NCI-H82 (cell line): ENCODE measurements at regions not wholly inside any gene's neighbourhood (a gene's known extent, or its start where the extent isn't known, plus 50 kb on each side); places are given as distances from the start of the nearest gene placed in this dataset.
"Not testable (repeated sequence)": the region's sequence is repeated elsewhere in the genome, so short reads cannot be mapped to it uniquely, and the experiment has no call there.

ENCODE experiments used
- DNase-seq: peaks from one replicate; lab custom pipeline; 2025; lab: John Stamatoyannopoulos, UW

GRCh38 chr17:74137416-74137815 lies 66.1 kb upstream of the RPL38 start:
- DNase-seq, result peak; percentile 80

GRCh38 chr17:74139120-74139519 lies 64.4 kb upstream of the RPL38 start:
- no peak for DNase-seq

- DNase-seq, result no peak
Observed at GRCh38 chr17:74140282-74140681, 63.2 kb upstream of the RPL38 start.

- no peak for DNase-seq
Observed at GRCh38 chr17:74141612-74142011, 61.9 kb upstream of the RPL38 start.

- not testable (repeated sequence) for DNase-seq
Observed at GRCh38 chr17:74143318-74143717, 60.2 kb upstream of the RPL38 start.

- DNase-seq, result no peak
Observed at GRCh38 chr17:74145756-74146155, 57.7 kb upstream of the RPL38 start.

- peak; percentile 61 for DNase-seq
Observed at GRCh38 chr17:74146196-74146595, 57.3 kb upstream of the RPL38 start.

- DNase-seq, result peak; percentile 98
Observed at GRCh38 chr17:74147056-74147835, 56.2 kb upstream of the RPL38 start.

- no peak for DNase-seq
Observed at GRCh38 chr17:74147966-74148365, 55.5 kb upstream of the RPL38 start.

GRCh38 chr17:74148446-74148845 lies 55.0 kb upstream of the RPL38 start:
- no peak for DNase-seq

- no peak for DNase-seq
Observed at GRCh38 chr17:74148901-74149596, 54.4 kb upstream of the RPL38 start.

GRCh38 chr17:74149597-74150427 lies 53.7 kb upstream of the RPL38 start:
- DNase-seq, result no peak

- no peak for DNase-seq
Observed at GRCh38 chr17:74150428-74151025, 53.0 kb upstream of the RPL38 start.

- DNase-seq, result no peak
Observed at GRCh38 chr17:74151551-74152315, 51.7 kb upstream of the RPL38 start.

GRCh38 chr17:74152591-74153455 lies 50.7 kb upstream of the RPL38 start:
- peak; percentile 34 for DNase-seq

GRCh38 chr17:74153456-74153810 lies 50.0 kb upstream of the RPL38 start:
- DNase-seq, result no peak
